ENCODE measurements at regions not wholly inside any gene's neighbourhood (a gene's known extent, or its start where the extent isn't known, plus 50 kb on each side); places are given as distances from the start of the nearest gene placed in this dataset.

GRCh38 chr12:34403706-34404376 is 381.5 kb downstream of the ALG10 start:
- no peak for TF ChIP-seq WRNIP1 (IDR thresholded peaks at IDR 0.05; ENCODE audit: borderline replicate concordance, low read depth, low read length)
- TF ChIP-seq CBX5 (IDR thresholded peaks at IDR 0.05; ENCODE audit: low read depth): no peak
- TF ChIP-seq JUND (IDR thresholded peaks at IDR 0.05; ENCODE audit: low read depth, low read length): no peak
- TF ChIP-seq CTCF (IDR thresholded peaks at IDR 0.05 in 2 of 3, conservative IDR thresholded peaks at IDR 0.05 in 1 of 3; ENCODE audit: control insufficient read depth in 2 of 3, extremely low read depth in 1 of 3, insufficient read depth in 1 of 3, low read depth in 3 of 3, low read length in 3 of 3): no peak
- no peak for TF ChIP-seq ZNF217 (IDR thresholded peaks at IDR 0.05)
- no peak for TF ChIP-seq ESRRA (IDR thresholded peaks at IDR 0.05; ENCODE audit: low read length)
- no peak for TF ChIP-seq ATF3 (IDR thresholded peaks at IDR 0.05; ENCODE audit: borderline replicate concordance, extremely low read depth, low read depth, low read length)
- TF ChIP-seq NFYB (IDR thresholded peaks at IDR 0.05; ENCODE audit: insufficient read depth, low read depth, low read length): no peak
- no peak for TF ChIP-seq IRF5 (IDR thresholded peaks at IDR 0.05; ENCODE audit: borderline replicate concordance)
- TF ChIP-seq YY1 (IDR thresholded peaks at IDR 0.05; ENCODE audit: low read depth, low read length): no peak
- TF ChIP-seq PBX3 (IDR thresholded peaks at IDR 0.05; ENCODE audit: insufficient replicate concordance, low read depth, low read length): no peak
- no peak for TF ChIP-seq HDGF (IDR thresholded peaks at IDR 0.05)
